Retina (tissue), 1 donor: ENCODE measurements at regions not wholly inside any gene's neighbourhood (a gene's known extent, or its start where the extent isn't known, plus 50 kb on each side); places are given as distances from the start of the nearest gene placed in this dataset.
A peak's percentile ranks its signal among the peaks of the same experiment; 100 is the strongest.
"Not testable (repeated sequence)": the region's sequence is repeated elsewhere in the genome, so short reads cannot be mapped to it uniquely, and the experiment has no call there.

Source experiments
- DNase-seq: peaks from one replicate; pipeline ENCODE4 v3.0.0-alpha.2; 2016

DNA sequence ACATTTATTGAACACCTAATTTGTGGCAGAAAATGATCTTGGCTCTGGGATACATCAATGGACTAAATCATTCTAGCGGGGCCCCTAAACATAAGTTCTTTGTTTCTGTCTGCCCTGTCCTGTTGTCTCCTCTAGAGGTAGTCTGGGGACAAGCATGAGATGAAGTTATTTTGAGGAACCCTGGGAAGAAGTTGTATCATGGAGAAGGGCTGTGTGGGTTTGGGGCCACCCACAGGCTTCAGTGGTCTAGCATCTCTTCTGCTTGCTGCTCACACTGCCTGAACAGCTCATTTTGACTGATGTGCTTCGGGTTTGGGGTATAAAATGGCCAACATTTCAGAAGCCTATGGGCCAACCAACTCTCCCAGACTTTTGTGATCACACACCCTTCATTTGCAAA, 50.3 kb upstream of the OSBPL11 start:
- DNase-seq: no peak

DNA sequence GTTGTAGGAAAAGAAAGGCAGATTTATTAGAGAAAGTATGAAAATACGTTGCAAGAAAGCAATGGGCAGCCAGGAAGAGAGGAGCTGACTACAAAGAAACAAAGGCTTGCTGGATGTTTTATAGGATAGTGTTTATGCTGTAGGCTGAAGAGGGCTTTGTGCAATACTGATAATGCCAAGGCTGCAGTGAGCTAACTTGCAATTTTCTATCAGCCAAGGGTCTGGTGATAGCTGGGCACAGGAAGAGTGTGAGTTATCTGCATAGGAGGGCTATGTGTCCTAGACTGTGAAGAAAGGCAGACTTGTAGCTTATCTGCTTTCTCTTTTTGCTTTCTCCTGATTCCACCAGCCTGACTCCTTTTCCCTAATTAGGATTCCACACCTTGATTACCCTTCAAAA, 51.3 kb upstream of the OSBPL11 start:
- DNase-seq: no peak

DNA sequence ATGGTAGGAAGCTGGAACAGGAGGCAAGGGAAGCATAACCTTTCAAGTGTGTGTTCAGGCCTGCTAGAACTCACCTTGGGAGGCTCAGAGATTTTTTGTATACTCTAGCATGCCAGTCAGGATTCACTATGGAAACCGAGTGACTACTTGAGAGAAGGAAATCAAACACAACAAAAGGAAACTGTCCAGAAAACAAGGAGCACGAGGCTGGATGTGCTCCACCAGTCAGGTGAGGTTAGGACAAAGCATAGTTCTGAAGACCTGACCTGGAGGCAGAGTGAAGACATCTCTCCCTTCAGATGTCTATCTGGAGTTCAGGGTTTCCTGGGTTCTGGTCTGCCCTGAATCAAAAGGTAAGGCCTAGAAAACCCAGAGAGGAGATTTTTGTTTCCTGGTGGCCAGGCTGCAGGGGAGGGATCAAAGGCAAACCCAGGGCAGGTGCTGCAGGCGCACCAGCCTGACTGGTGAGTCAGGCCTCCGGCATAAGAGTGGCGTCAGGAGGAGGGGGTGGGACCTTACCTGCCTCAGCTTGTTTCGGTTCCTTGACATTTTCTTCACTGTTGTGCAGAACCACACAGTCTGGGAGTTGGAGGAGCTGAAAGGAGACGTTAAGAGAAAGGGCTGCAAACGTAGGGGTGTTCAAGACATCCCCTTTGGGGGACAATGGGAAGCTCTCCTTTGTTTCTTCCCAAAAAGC, 52.2 kb upstream of the OSBPL11 start:
- no peak for DNase-seq

DNA sequence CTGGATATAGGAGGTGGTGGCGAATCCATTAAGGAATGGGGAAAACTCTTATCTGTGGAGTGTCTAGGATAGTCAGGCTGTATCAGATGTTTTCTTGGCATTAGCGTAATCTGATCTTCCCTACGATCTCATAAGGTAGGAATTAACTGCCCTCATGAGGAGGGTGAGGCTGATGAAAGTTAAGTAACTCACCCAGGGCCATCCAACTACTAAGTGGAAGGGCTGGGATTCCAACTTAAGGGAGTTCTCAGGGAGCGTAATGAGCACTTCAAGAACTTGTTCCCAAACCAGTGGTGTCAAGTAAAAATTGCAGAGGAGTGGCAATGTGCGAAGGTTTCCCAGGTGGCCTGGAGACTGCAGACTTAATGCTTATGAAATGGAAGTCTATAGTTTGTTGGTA, 55.9 kb upstream of the OSBPL11 start:
- DNase-seq: no peak

DNA sequence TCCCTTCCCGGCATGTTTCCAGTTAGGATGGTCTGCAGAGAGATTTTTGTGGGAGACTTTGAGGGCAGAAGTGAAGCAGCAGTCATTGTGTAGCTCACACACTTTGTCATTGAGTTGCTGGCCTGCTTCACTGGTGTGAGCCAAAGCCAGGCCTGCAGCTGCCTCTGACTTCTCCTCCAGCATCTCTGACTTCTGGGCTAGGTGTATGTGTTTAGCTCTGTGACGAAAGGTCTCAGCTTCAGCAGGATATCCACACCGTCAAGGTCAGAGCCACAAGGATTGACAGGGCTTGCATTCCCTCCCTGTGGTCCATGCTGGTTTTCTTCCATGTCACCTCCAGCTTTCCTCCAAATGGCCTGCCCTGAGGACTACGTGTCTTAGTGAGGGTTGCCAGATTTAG, 57.1 kb upstream of the OSBPL11 start:
- DNase-seq: no peak

DNA sequence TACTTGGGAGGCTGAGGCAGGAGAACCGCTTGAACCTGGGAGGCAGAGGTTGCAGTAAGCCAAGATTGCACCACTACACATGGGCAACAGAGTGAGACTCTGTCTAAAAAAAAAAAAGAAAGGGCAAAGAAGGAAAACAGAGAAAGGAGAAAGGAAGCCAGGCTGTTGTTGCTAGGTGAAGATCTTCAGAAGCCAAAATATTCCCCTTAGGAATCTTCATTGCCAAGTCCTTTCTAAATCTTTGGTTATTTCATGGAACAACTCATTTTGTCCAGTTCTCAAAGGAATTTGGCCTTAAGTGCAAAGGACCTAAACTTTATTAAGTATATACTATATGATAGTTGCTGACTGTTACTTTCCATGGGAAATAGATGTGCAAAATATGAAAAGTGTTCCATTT, 59.2 kb upstream of the OSBPL11 start:
- DNase-seq: no peak

DNA sequence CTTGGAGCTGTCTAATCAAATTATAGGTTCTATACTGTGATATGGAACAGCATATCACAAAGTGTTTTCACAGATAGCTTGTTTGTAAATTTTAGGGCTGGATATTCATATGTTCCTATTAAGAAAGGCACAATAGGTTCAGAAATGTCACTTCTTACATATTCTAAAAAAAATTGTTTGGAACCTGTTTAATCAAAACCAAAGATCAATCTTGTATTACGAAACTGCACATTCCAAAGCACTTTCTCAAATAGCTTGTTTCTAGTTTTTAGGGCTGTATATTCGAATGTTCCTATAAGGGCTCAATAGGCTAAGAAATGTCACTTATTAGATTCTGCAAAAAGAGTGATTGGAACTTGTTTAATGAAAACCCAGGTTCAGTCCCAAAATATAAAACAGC, 67.4 kb upstream of the OSBPL11 start:
- no peak for DNase-seq

DNA sequence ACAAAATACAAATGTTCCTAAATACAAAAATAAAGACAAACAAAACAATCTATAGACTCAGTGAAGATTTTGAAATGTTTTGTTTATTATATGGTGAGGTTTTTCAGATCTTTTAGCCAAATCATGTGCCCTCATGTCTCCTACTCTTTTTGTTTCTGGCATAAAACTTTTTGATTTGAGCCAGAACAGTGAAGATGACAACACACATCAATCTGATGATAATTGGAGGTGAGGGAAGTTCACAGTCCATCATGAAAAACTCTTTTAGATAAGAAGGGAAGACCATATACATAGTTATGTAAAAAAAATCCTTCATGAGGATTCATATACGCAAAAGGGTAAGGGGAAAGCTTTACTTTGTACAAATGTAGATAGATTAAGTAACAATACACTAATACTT, 75.1 kb upstream of the OSBPL11 start:
- no peak for DNase-seq

DNA sequence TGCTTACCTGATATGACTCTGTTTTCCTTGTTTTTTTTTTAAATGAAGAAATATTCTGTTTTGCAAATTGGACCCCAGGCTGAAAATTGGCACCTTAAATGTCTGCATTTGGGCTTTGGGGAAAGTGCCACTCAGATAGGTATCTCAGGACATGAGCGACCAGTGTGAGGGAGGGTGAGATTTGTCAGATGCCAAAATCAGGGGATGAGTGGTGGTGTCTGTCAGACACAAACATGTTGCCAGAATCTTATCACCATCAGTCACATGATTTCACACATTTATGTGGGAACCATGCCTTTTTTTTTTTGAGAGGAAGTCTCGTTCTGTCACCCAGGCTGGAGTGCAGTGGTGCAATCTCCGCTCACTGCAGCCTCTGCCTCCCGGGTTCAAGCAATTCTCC, 75.6 kb upstream of the OSBPL11 start:
- no peak for DNase-seq

DNA sequence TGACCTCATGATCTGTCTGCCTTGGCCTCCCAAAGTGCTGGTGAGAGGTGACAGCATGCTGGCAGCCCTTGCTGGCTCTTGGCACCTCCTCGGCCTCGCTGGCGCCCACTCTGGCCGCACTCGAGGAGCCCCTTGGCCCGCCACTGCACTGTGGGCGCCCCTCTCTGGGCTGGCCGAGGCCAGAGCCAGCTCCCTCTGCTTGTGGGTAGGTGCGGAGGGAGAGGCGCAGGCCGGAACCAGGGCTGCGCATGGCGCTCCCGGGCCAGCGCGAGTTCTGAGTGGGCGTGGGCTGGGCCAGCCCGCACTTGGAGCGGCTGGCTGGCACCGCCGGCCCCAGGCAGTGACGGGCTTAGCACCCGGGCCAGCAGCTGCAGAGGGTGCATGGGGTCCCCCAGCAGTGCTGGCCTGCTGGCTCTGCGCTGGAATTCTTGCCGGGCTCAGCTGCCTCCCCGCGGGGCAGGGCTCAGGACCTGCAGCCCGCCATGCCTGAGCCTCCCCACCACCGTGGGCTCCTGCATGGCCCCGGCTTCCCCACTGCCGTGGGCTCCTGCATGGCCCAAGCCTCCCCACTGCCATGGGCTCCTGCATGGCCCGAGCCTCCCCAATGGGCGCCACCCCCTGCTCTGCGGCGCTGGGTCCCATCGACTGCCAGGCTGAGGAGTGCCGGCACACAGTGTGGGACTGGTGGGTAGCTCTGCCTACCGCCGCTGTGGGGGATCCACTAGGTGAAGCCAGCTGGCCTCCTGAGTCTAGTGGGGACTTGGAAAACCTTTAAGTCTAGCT, 76.4 kb upstream of the OSBPL11 start:
- DNase-seq: no peak

DNA sequence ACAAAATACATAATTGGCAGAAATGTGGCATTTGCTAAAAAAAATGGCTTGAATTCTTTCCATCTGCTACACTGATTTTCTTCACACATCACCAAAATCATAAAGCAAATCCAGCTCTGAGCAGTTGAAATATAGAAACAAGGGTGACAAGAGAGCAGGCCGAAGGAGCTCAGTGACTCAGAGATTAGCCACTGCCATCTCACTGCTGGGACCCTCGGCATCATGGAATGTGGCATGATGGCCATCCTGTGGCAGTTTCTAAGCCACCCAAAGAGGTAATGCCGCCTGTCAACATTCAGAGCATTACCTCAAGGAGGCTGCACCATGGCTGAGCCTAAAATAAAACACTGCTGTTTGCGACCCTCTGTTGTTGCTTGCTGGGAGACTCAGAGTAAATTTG, 80.5 kb upstream of the OSBPL11 start:
- DNase-seq: no peak

DNA sequence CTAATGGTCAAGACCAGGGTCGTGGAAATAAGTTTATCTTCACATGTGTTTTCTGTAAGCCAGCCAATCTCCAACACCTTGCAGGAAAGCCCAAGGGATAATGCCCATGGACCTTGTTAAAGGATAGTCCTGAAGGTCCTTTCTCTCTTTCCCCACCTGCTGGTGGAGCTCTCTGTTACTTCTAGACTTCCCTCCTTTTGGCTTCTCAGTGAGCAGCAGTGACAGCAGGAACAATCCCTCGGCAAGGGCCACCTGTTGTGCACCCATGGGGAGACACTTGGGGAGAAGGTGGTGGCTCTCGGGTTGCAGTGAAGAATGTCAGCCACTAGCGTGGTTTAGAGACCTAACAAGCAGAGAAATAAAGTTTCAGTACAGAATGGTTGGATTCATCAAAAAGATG, 84.0 kb upstream of the OSBPL11 start:
- DNase-seq: no peak

DNA sequence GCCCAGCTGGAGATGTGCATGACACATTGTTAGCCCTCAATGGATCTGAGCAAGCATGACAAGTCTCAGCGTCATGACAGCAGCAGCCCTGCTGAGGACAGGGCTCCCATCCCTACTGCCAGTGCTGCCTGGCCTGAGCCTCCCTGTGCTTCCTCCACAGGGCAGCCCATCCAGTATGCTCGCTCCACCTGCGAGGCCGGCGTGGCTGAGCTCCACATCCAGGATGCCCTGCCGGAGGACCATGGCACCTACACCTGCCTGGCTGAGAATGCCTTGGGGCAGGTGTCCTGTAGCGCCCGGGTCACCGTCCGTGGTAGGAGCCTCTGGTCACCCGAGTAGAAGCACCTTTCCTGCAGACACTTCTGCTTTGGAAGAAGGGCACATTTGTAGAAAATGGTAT, 85.8 kb upstream of the OSBPL11 start:
- no peak for DNase-seq

DNA sequence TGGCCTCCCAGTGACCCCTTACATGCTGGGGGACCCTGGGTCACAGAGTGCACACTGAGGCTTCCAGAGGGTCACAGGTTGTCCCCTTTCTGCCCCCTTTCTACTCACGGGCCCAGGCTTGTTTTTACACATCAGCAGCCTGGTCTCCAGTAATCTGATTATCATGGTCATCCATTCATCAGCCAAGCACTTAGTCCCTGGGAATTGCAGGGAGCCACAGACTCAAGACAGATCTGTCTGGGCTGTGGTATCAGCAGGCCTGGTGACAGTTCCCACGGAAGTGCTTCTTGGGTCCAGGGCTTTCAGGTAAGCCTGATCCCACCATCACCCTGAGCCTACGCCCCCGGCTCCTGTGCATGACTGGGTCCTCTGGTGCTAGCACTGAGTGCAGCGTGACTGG, 86.6 kb upstream of the OSBPL11 start:
- DNase-seq: not testable (repeated sequence)

DNA sequence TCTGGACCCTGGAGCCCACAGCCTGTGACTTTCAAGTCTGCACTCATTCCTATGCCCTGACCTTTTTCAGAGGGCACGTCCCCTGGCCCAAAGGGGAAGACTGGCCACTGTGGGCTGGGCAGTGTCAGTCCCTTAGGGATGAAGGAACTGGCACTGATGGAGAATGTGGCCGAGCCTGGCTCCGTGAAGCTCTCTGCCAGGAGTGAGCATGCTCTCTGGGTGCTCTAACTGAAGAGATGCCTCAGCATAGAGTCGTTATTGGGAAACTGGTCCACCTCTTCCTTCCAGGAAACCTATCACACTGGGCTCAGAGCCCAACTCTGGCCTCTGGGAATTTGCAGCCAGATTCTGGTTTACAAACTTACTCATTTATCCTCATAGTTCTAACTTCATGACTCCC, 87.3 kb upstream of the OSBPL11 start:
- not testable (repeated sequence) for DNase-seq

DNA sequence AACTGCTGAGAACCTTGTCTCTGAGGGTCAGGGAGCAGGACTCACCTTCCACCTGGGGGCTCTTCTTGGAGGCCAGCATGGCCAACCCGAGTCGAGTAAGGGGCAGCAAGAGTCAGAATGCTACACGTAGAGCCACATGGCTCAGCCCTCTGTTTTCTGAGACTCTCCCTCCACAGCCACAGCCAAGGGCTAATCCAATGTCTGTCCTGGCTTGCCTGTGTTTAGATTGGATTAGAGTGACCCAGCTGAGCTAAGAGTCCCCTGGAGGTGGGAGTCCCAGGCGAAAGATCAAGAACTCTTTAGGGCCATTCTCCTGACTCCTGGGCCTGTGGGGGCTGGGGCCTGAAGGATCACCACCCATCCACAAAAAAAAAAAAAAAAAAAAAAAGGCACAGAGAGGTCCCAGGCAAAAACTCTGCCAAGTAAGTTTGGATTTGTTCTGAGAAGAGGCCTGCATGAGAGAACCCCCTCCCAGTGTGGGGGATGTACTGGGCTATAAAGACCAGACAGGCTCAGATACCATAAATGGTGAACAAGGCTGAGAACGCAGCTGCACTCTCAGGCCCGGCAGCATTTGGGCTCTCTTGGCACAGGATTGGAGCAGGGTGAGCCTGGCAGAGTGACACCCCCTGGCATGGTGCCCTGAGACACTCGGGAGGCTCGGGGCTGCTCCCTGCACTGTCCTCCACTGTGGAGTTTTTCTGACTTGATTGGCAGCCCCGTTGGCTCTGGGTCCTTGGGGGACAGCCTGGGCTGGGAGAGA, 88.0 kb upstream of the OSBPL11 start:
- DNase-seq: no peak

DNA sequence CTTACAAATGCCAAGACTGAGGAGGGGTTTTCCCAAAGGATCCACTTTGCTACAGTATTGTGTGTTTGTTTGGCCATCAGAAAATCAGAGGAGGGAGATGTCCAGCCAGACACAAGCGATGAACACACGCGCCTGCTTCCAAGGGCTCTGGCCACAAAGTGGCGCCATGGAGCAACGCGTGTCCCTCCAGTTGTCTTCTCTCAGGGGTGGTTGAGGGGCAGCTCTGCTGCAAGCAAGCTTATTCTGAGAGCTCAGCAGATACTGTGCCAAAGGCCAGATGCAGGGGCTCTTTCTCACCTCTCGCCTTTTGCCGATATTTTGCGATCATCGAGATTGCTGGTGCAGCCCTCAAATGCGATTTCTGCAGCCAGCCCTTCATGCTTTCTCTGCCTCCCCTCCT, 88.9 kb upstream of the OSBPL11 start:
- peak; percentile 26 for DNase-seq

DNA sequence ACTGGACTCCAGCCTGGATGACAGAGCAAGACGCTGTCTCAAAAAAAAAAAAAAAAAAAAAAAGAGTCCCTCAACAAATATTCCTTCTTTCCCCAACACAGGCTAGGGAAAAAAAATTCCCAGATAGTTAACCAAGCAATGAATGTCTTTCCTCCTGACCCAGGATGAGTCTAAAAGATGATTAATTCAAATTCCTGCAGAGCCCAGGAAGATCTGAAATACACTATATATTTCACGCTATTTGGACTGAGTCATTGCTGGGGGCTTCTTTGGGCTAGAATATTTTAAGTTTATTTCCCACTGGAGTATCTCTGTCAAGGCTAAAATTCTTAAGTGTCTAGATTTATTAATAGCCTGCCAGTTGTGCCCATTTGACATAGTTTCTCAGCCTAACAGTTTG, 90.4 kb upstream of the OSBPL11 start:
- not testable (repeated sequence) for DNase-seq

DNA sequence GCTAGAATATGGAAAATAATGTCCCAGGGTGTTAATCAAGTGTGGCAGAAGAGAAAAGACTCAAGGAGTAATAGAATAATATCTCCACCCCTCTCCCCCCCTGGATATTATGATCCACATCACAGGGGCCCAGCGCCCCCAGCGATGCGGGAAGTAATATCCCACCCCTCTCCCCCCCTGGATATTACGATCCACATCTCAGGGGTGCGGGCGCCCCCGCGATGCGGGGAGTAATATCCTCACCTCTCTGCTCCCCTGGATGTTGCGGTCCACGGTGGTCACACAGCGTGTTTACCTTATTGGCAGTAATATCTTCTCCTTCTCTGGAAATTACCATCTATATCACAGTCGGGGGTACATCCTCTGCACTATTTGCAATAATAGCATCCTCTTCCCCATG, 97.1 kb upstream of the OSBPL11 start:
- no peak for DNase-seq

DNA sequence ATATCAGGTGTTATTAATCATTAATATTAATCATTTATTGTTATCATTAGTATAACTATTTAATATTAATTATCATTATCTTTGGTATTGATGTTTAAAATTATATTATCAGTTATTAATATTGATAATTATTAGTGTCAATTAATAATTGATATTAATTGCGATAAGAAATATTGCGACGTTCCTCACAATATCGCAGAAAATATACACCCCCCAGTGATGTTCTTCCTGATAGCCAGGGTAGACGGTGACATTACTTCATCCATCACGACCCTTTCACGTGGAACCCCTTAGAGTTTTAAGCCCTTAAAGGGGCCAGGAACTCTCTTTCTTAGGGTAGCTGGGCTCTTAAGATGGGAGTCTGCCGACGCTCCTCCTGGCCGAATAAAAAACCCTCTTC, 98.6 kb upstream of the OSBPL11 start:
- no peak for DNase-seq

DNA sequence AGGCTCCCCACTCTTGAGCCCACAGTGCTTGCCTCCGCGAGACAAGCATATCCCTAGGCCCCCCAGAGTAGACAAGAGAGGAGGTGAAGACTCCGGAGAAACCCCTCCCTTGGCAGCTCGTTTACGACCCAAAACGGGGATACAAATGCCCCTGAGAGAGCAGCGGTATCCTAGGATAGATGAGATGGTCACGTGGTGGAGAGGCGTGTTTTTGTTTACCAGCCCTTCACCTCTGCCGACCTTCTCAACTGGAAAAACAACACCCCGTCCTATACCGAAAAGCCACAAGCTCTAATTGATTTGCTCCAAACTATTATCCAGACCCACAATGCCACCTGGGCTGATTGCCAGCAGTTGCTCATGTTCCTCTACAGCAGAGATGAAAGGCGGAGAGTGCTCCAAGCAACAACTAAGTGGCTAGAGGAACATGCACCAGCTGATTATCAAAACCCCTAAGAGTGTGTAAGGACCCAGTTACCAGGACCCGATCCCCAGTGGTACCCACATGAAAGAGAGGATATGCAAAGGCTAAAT, 99.5 kb upstream of the OSBPL11 start:
- DNase-seq: no peak

DNA sequence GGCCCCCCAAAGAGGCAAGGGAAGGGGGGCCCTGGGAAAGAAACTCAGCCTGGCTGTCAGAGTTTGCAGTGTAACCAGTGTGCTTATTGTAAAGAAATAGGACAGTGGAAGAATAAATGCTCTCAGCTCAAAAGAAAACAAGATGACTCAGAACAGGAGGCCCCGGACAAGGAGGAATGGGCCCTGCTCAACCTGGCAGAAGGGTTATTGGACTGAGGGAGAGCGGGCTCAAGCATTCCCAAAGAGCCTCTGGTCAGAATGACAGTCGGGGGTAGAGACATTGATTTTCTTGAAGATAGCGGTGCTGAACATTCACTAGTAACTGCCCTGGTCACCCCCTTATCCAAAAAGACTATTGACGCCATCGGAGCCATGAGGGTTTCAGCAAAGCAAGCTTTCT, 100.4 kb upstream of the OSBPL11 start:
- no peak for DNase-seq

DNA sequence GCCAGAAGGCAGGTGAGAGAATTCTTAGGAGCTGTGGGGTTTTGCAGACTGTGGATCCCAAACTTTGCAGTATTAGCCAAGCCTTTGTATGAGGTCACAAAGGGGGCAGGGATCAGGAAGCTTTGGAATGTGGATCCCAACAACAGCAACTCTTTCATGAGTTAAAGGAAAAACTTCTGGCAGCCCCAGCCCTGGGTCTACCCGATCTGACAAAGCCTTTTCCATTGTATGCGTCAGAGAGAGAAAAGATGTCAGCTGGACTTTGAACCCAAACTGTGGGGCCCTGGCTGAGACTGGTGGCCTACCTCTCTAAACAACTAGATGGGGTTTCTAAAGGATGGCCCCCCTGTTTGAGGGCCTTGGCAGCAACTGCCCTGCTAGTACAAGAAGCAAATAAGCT, 101.8 kb upstream of the OSBPL11 start:
- DNase-seq: not testable (repeated sequence)
